NOMO-1 treated with dmso at 0.1 percent for 144 hours (cell line): ENCODE measurements at regions not wholly inside any gene's neighbourhood (a gene's known extent, or its start where the extent isn't known, plus 50 kb on each side); places are given as distances from the start of the nearest gene placed in this dataset.
"Not testable (repeated sequence)": the region's sequence is repeated elsewhere in the genome, so short reads cannot be mapped to it uniquely, and the experiment has no call there.

Experiments
- DNase-seq: peaks from one replicate; lab custom pipeline; 2025; ENCODE audit not compliant: unreplicated experiment; lab: John Stamatoyannopoulos, UW

GRCh38 chr4:156553659-156554058 lies 417.9 kb downstream of the PDGFC start:
- no peak for DNase-seq

DNA sequence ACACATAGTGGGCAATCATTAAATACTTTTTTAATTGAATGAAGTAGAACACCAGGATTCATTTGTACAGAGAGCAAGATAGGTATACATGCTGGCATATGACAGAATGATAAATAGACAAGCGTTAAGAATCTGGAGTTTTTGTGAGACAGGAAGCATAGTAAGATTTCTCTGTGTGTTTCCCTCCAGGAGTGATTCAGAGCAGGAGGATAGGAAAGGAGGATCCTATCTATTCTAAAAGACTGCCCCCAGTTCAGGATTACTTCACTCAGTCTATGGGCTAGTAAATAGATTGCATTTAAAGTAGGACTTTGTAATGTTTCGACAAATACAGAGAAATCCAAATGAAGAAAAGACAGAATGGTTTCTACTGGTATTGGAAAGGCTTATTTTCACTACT lies 423.7 kb downstream of the PDGFC start:
- DNase-seq = no peak

- no peak for DNase-seq
Measured at GRCh38 chr4:156547439-156547838, 424.2 kb downstream of the PDGFC start.

- no peak for DNase-seq
Measured at GRCh38 chr4:156545003-156545785, 426.4 kb downstream of the PDGFC start.

- no peak for DNase-seq
Measured at GRCh38 chr4:156539376-156539775, 432.2 kb downstream of the PDGFC start.

DNA sequence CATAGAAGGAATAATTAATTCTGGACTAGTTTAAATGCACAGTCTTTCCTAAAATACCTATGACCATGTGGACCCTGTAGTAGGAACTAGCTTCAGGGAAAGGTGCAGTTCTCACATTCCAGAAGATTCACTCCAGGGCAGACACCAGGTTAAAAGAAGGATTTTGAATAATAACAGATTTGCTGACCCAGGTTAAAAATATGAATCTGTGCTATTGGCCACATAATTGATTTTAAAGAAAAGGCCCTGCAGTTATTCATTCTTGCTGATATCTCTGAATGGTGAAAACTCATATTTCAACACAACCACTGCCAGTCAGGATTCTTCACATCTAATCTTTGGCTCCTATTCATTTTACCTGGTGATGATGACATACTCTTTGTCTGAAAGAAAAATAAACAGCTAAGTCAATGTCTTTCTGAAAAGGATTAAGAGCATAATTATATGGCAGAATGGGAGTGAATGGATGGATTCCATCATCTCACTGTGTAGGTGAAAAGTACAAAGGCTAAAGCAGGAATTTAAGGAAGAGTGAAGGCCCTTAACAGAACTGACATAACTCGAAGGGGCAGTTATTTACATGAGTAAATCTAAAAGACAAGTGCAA lies 432.8 kb downstream of the PDGFC start:
- no peak for DNase-seq

- no peak for DNase-seq
Measured at GRCh38 chr4:156538210-156538609, 433.4 kb downstream of the PDGFC start.

DNA sequence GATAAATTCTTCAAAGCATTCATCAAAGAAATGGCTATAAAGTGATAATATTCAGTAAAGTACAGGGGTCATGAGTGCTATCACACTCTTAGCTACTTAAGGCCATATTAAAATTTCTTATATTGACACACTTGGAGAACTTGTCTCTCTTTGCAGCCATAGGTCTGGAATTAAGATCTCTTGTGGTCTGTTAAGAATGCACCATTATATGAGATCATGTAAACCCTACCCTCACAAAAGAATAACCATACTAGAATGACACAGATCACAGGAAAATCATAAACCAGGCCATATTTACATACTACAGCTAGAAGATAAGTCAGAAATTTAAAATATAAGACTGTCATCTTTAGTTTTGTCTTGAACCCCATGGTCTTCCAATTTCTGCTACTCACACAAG lies 434.3 kb downstream of the PDGFC start:
- no peak for DNase-seq

GRCh38 chr4:156536661-156537060 lies 434.9 kb downstream of the PDGFC start:
- no peak for DNase-seq

GRCh38 chr4:156534205-156534604 lies 437.4 kb downstream of the PDGFC start:
- DNase-seq = no peak

GRCh38 chr4:156528216-156528615 lies 443.4 kb downstream of the PDGFC start:
- no peak for DNase-seq

DNA sequence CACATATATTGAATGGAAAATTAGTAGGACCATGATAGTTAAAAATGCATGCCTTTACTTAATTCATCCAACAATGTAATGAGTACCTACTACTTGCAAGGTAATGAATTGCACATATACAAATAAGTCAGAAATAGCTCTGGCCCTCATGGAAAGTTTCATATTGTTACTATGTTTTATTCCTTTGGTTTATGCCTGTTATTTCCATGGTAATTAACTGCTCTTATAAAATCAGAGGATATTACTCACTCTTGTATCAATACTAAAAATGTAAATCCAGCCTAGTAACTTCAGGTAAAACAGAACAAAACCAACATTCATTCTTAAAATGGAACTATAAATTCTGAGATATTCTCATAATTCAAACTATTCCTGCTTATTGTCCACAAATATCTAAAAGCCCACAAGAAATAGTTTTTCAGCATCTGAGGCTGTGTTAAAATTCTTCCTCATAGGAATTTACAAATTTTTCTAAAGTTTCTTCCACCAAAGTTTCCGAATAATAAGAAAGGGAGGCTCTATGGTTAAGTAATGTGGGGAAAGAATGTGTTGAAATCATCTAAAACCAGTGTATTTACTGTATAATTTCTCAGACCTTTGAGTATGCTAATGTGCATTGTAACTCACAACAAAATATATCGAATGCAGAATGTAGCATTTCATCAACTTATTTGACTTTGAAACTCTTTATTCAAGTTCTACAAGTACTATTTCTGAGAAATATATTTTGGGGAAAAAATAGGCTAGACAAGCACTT lies 444.2 kb downstream of the PDGFC start:
- DNase-seq = no peak

GRCh38 chr4:156523991-156524390 lies 447.6 kb downstream of the PDGFC start:
- DNase-seq = no peak

- no peak for DNase-seq
Measured at GRCh38 chr4:156523492-156523891, 448.1 kb downstream of the PDGFC start.

DNA sequence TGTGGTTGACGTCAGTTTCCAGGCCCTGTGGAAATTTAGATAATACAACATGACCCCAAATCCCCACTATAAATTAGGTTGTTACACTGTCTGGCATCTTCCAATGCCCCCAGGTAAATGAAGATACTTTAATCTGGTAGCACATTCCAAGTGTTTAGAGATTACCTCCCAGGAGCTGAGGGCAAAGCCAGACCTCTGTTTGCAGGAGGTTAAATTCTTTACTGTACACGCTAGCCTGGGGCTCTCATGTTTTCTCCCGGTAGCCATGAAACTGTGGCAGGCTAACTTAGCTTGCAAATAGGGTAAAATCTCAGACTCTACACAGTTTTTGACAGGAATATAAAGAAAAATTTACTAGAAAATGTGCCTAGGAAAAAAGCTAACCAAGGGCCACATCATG lies 450.0 kb downstream of the PDGFC start:
- no peak for DNase-seq

GRCh38 chr4:156517956-156518355 lies 453.6 kb downstream of the PDGFC start:
- no peak for DNase-seq

- no peak for DNase-seq
Measured at GRCh38 chr4:156517546-156517945, 454.1 kb downstream of the PDGFC start.

DNA sequence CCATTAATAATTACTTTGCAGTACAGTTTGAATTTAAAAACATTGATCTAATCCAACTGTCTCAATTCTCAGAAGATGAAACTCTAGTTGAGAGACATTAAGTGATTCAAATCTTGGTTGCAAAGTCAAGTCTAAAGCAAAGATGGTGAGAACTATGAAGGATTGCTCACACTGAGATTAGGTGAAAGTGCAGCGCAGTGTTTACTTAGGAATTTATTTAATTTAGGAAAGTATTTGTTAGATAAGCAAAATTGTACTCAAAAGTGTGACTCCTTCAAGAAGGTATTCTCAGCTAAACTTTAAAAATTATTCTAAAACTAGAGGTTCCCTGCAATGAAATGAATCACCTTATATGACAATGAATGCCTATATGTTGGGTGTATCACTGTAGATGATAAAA lies 454.9 kb downstream of the PDGFC start:
- DNase-seq = no peak

DNA sequence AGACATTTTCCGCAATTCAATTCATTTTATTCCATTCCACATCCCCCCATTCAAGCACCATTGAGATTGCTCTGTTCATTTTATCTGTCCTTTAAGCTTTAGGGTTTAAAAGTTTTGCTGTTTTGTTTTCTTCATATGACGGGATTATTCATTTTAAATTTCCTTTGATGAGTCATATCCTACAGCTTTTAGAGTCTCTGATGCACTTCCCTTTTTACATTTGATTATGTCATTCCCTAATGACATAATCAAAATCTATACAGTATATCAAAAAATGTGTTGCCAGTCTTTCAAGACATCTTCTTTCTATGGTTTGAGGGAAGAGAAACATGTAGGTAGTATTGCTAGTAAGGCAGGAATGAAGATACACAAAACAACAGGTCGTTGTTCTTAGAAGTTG lies 456.3 kb downstream of the PDGFC start:
- DNase-seq = no peak

DNA sequence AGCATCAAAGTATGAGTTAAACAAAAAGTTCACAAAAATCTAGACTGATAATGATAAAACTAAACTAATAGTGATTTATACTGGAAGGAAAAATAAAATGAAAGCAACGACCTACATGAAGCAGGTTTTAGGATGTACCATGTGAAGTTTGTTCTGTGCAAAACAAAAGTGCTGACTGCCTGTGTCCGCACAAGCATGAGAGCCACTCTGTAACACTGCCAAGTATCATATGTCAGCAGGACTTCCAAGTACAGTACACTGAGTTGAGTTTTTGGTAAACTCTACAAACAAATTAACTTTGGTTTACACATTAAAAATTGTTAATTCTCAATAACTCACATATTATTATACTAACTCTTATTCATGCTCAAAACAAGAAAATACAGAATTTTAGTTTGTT lies 459.0 kb downstream of the PDGFC start:
- no peak for DNase-seq

DNA sequence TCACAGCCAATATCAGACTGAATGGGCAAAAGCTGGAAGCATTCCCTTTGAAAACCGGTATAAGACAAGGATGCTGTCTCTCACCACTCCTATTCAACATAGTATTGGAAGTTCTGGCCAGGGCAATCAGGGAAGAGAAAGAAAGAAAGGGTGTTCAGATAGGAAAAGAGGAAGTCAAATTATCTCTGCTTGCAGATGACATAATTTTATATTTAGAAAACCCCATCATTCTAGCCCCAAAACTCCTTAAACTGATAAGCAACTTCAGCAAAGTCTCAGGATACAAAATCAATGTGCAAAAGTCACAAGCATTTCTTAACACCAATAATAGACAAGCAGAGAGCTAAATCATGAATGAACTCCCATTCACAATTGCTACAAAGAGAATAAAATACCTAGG lies 461.7 kb downstream of the PDGFC start:
- not testable (repeated sequence) for DNase-seq

- DNase-seq = no peak
Measured at GRCh38 chr4:156505341-156505955, 466.2 kb downstream of the PDGFC start.
